ENCODE measurements at regions not wholly inside any gene's neighbourhood (a gene's known extent, or its start where the extent isn't known, plus 50 kb on each side); places are given as distances from the start of the nearest gene placed in this dataset.
A peak's percentile ranks its signal among the peaks of the same experiment; 100 is the strongest.

GRCh38 chr6:22888163-22888752, 318.9 kb downstream of the HDGFL1 start:
- no peak for DNase-seq

DNA sequence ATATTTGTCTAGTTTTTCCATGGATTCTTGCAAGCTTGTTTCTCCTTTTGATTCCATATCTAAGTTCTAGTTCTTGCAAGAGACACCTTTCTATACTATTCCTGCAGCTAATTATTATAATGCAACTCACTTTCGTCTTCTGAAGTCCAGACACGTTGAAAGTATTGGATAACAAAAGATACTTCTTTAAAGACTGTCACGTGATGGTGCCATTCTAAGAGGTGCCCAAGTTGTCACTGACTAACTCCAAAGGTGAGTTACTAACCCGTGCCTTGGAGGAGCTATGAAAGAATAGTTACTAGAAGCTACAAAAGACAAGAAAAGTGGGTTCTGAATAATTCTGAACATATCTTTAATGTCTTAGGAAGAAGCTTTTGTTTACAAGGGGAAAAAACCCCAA, 322.6 kb downstream of the HDGFL1 start:
- no peak for DNase-seq

DNA sequence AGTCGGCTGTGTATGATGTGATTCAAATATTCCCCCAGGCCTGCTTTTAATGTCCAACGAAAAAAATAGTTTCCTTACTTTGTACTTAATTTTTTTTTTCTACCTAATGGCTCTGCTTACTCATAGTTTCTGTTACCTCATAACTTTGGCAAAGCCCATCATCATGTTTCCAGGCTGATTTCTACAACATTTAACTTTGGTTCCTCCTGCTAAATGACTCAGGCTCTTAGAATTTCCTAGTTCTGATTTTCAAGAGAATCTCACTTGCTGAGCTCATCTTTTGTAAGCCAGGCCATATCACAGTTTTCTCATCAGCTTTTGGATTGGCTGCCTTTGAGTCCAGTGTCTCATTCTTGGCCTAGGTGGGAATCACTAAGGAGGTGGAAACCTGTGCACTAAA, 323.1 kb downstream of the HDGFL1 start:
- DNase-seq, result peak; percentile 15

DNA sequence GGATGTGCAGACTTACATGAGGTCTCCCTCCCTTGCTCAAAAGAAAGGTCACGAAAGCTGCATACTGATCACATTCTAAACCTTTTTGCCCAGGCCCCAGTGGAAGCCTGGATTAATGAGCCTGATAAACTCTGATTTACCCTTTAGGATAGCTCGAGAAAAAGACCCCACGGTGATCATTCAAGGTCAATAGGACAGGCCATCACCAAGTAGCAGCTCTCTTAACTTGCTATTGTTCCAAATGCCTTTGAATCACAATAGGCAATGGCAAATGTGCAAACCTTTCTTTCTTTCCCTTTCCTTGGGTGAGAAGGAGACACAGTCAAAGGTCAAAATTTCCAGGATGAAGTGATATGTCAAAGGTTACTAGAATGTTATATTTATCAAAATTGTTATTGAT, 327.3 kb downstream of the HDGFL1 start:
- no peak for DNase-seq

DNA sequence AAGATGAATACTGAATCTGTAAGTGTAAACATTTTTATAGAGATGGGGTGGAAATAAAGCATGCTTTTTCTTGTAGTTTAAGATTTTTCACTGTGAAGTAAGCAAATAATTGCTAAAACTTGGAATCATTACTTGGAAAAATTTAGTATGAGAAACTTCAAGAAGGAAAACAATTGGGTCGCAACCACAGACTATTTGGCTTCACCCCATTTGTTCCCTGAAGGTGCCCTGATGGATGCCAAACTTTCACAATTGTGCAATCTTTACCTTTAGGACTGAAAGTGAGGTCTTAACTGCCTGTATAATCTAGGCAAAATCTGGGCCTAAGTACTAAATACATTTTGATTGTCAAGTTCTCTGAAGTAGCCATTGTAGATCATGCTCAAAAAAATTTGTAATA, 330.1 kb downstream of the HDGFL1 start:
- no peak for DNase-seq

DNA sequence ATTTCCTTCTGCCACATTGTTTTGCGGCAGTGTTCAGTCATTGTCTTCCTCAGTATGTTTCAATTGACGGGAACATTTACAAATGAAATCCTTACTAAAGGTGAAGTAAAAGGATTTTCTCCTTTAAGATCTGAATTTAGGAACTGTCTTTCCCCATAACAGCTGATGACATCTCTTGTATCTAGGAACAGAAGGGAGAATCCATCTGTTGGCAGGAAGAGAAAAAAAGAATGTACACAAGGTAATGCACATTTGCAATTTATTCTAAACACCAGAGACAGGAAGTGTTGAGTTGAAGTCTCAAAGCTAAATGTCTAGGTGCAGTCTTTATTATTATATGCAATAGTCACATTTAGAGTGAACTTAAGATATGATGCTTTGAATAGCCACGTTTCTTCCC, 334.5 kb downstream of the HDGFL1 start:
- DNase-seq, result no peak

- no peak for DNase-seq
These were observed 335.1 kb downstream of the HDGFL1 start for GRCh38 chr6:22904431-22904830.

DNA sequence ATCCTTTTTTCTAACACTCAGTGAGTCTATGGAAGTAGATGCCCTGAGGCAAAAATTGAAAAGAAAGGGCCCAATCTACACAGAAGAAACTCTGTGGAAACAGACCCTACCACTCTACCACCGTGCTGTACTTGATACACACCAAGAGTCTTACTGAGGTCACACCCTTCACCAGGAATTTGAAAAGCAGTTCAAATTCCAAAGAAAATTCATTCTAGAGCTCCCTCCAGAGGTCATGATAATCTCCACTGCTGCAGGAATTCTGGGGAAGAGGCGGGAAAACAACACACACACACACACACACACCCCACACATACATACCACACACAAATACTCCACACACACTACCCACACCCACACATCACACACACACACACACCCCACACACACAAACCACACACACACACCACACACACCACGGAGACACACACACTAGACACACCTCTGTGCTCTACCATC, 336.8 kb downstream of the HDGFL1 start:
- DNase-seq, result no peak

GRCh38 chr6:22907085-22907484, 337.7 kb downstream of the HDGFL1 start:
- no peak for DNase-seq

- DNase-seq, result no peak
These were observed 341.0 kb downstream of the HDGFL1 start for GRCh38 chr6:22910370-22910769.

DNA sequence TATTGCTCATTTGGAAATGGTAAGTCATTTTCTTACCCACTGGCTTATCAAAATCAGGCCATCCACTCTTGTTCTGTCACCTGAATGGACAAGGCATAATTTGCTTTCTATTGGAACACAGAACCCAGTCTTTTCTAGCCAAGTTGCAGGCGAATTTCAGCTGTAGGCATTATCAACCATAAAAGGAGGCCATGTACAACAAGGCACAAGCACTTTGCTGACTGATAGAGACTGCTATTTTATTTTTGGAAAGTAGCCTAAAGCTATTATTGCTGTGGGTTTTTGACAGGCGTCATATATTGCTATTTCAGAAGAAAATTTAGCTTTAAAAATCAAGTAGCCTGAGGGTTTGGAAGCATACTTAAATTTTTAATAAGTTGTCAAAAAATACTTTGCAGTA, 344.2 kb downstream of the HDGFL1 start:
- DNase-seq, result no peak

GRCh38 chr6:22917344-22917743, 348.0 kb downstream of the HDGFL1 start:
- DNase-seq, result no peak

DNA sequence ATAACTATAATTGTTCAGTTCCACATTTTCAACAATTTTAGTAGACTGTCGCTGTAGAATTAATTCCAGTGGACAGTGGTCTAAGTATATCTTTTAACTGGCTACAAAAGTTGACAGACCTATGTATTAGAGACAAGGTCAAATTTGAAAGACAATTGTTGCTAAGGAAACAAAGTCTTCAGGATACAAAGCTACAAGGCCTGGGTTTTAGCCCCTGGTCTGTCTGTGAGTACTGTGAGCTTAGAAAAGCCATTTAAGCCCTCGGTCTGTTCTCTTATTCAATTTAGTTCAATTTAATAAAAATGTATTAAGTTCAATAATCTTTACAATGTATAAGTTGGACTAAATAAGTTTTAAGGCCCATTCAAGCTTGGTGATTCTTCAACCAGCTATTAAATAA, 352.5 kb downstream of the HDGFL1 start:
- DNase-seq, result no peak

- DNase-seq, result no peak
These were observed 356.0 kb downstream of the HDGFL1 start for GRCh38 chr6:22925304-22925835.

- DNase-seq, result no peak
These were observed 356.8 kb downstream of the HDGFL1 start for GRCh38 chr6:22925920-22926789.

DNA sequence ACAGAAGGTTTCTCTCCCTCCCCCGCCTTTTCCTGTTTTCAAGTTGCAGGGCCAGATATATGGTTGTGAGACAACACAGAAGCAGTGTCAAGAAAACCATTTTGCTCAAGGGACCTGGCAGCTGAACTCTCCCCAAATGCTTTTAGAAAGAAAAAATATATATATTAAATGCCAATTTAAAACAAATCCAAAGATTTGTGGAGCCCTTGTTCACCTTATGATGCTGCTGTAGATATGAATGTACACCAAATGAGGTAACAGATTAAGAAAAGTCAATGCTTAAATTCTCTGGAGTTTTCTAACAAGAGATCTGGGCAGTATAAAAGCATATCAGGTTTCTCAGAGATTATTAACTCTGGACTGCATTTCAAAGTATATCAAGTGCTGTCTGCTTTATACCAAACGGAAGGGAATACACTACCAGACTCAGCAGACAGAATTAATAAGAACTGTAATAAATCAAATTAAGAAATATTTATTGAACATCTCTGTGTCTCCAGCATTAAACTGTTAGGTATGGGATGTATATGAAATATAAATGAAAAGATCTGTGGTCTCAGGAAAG, 357.5 kb downstream of the HDGFL1 start:
- DNase-seq, result no peak

DNA sequence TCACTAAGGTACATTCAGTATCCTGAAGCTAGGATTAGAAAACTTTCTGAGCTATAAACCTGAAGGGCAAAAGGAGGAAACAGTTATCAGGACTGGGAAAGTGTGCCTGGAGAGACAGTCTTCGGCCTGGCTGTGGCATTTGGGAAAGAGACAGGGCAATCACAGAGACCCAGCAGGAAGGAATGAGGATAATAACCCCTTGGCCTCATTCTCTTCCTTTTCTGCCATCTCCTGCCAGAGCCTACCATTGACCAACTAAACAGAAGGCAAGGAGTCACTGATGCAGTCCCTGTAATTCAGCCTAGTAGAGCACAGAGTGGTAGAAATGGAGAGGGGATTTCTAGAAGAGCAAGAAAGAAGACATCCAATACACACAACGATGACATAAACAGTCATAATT, 359.4 kb downstream of the HDGFL1 start:
- DNase-seq, result no peak

GRCh38 chr6:22929311-22929985, 360.1 kb downstream of the HDGFL1 start:
- DNase-seq, result peak; percentile 28

GRCh38 chr6:22940581-22941290, 371.4 kb downstream of the HDGFL1 start:
- DNase-seq, result no peak

GRCh38 chr6:22942403-22942802, 373.0 kb downstream of the HDGFL1 start:
- no peak for DNase-seq

- DNase-seq, result no peak
These were observed 374.0 kb downstream of the HDGFL1 start for GRCh38 chr6:22943327-22943726.

DNA sequence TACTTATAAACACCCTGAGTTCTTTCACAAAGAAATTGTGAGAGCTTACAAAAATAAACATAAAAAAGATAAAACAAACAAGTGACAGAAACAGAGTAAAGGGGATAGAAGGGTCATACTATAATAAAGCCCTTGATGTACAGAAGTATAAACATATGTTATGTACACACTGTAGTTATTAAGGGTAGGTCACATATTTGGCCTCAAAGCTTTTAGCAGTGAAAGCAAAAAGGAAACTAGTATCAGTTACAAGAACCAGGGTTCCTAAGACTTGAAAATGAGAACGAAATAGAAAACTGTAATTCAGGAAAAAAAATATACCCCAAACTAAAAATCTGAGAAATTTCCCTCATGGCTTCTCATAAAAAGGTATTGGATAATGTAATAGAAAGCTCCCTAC, 380.6 kb downstream of the HDGFL1 start:
- DNase-seq, result no peak

- no peak for DNase-seq
These were observed 382.7 kb downstream of the HDGFL1 start for GRCh38 chr6:22952097-22952496.

Measured in suppressor macrophage treated with lipopolysaccharide for 4 hours (primary cell).